GM20000 (cell line): ENCODE measurements at regions not wholly inside any gene's neighbourhood (a gene's known extent, or its start where the extent isn't known, plus 50 kb on each side); places are given as distances from the start of the nearest gene placed in this dataset.

Experiments
- DNase-seq: peaks from one replicate; pipeline ENCODE4 v3.0.0; 2012; ENCODE audit warnings: low spot score
- CTCF ChIP-seq: IDR thresholded peaks from 2 replicates; pipeline ENCODE4 v1.5.1; 2012; ENCODE audit warnings: mild to moderate bottlenecking, control low read depth; ENCODE audit errors: extremely low read depth, missing control alignments

GRCh38 chr4:58163156-58163555 is 1053.0 kb upstream of the IGFBP7 start:
- no peak for TF ChIP-seq CTCF
- DNase-seq: no peak

GRCh38 chr4:58149404-58150085 is 1039.4 kb upstream of the IGFBP7 start:
- no peak for DNase-seq

GRCh38 chr4:58144721-58145120 is 1034.5 kb upstream of the IGFBP7 start:
- no peak for DNase-seq
- TF ChIP-seq CTCF: no peak

More at GRCh38 chr4:58149404-58150085, 1039.4 kb upstream of the IGFBP7 start:
- TF ChIP-seq CTCF: no peak

- TF ChIP-seq CTCF: no peak
Measured at GRCh38 chr4:58138786-58139668, 1028.8 kb upstream of the IGFBP7 start.

GRCh38 chr4:58136604-58137003 is 1026.4 kb upstream of the IGFBP7 start:
- DNase-seq: no peak
- no peak for TF ChIP-seq CTCF

More at GRCh38 chr4:58138786-58139668, 1028.8 kb upstream of the IGFBP7 start:
- no peak for DNase-seq

- DNase-seq: no peak
- no peak for TF ChIP-seq CTCF
Measured at GRCh38 chr4:58127680-58128079, 1017.5 kb upstream of the IGFBP7 start.

- DNase-seq: no peak
- no peak for TF ChIP-seq CTCF
Measured at GRCh38 chr4:58119298-58119697, 1009.1 kb upstream of the IGFBP7 start.
